ENCODE measurements at regions not wholly inside any gene's neighbourhood (a gene's known extent, or its start where the extent isn't known, plus 50 kb on each side); places are given as distances from the start of the nearest gene placed in this dataset.
A peak's percentile ranks its signal among the peaks of the same experiment; 100 is the strongest.

- Histone ChIP-seq H3K27me3 (no peaks in the 10 kb centered on the region), H3K4me3 (no peak overlapping the region), H3K4me1 (no peaks in the 10 kb centered on the region), H3K36me3 (no peaks in the 10 kb centered on the region), H3K27ac (no peak overlapping the region), H3K9me3 (peaks cover 0 to 9% of the 10 kb centered on the region in 2 donors)
- TF ChIP-seq CTCF (IDR thresholded peaks at IDR 0.05), result peak; percentile 58 to 85
- DNase-seq (ENCODE audit: low spot score), result no peak
Observed at GRCh38 chr3:8239718-8240695, 261.6 kb upstream of the LMCD1 start.

- TF ChIP-seq CTCF (IDR thresholded peaks at IDR 0.05), result no peak
- no peak overlapping the region for H3K4me3 ChIP-seq
- no peak for DNase-seq (ENCODE audit: low spot score)
- H3K36me3 ChIP-seq, result no peaks in the 10 kb centered on the region
- peaks cover 0 to 9% of the 10 kb centered on the region in 2 donors for H3K9me3 ChIP-seq
- H3K27ac ChIP-seq, result no peak overlapping the region
- H3K27me3 ChIP-seq, result no peaks in the 10 kb centered on the region
- no peaks in the 10 kb centered on the region for H3K4me1 ChIP-seq
Observed at GRCh38 chr3:8246070-8246469, 255.6 kb upstream of the LMCD1 start.

- no peak for DNase-seq (ENCODE audit: low spot score)
- no peak overlapping the region for H3K27ac ChIP-seq
- no peaks in the 10 kb centered on the region for H3K9me3 ChIP-seq
- H3K4me1 ChIP-seq, result no peaks in the 10 kb centered on the region
- no peak overlapping the region for H3K4me3 ChIP-seq
- TF ChIP-seq CTCF (IDR thresholded peaks at IDR 0.05), result no peak
- no peaks in the 10 kb centered on the region for H3K36me3 ChIP-seq
- H3K27me3 ChIP-seq, result no peaks in the 10 kb centered on the region
Observed at GRCh38 chr3:8253201-8253600, 248.4 kb upstream of the LMCD1 start.

- TF ChIP-seq CTCF (IDR thresholded peaks at IDR 0.05), result no peak
- H3K27me3 ChIP-seq, result no peaks in the 10 kb centered on the region
- no peak for DNase-seq (ENCODE audit: low spot score)
Observed at GRCh38 chr3:8254489-8254888, 247.1 kb upstream of the LMCD1 start.

GRCh38 chr3:8255725-8256124 lies 245.9 kb upstream of the LMCD1 start:
- no peak for TF ChIP-seq CTCF (IDR thresholded peaks at IDR 0.05)
- H3K27ac ChIP-seq, result no peak overlapping the region
- no peak overlapping the region for H3K4me3 ChIP-seq
- H3K4me1 ChIP-seq, result no peaks in the 10 kb centered on the region
- H3K27me3 ChIP-seq, result no peaks in the 10 kb centered on the region
- H3K36me3 ChIP-seq, result no peaks in the 10 kb centered on the region
- no peak for DNase-seq (ENCODE audit: low spot score)
- H3K9me3 ChIP-seq, result peaks cover 0 to 5% of the 10 kb centered on the region in 2 donors

More at GRCh38 chr3:8254489-8254888, 247.1 kb upstream of the LMCD1 start:
- H3K27ac ChIP-seq, result no peak overlapping the region
- H3K4me1 ChIP-seq, result no peaks in the 10 kb centered on the region
- H3K4me3 ChIP-seq, result no peak overlapping the region
- H3K36me3 ChIP-seq, result no peaks in the 10 kb centered on the region
- H3K9me3 ChIP-seq, result no peaks in the 10 kb centered on the region
